ENCODE measurements at regions not wholly inside any gene's neighbourhood (a gene's known extent, or its start where the extent isn't known, plus 50 kb on each side); places are given as distances from the start of the nearest gene placed in this dataset.

DNA sequence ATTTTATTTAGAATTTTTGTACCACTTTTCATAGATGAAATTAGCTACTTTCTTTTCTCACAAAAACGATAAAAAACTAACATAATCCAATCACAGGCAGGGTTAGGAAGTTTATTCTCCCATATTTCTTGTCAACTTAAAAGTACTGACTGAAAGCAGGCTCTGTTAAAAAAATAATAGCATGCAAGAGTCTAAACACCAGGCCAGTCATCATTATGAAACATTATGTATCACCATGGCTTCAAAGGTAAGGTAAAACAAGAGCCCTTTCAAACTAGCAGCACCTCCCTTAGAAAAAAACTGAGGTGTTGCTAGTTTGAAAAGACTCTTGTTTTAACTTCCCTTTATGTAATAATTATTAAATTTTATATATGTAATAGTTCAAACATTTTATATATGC lies 848.0 kb downstream of the RNF144A start:
- no peak for DNase-seq (ENCODE audit: low spot score)

DNA sequence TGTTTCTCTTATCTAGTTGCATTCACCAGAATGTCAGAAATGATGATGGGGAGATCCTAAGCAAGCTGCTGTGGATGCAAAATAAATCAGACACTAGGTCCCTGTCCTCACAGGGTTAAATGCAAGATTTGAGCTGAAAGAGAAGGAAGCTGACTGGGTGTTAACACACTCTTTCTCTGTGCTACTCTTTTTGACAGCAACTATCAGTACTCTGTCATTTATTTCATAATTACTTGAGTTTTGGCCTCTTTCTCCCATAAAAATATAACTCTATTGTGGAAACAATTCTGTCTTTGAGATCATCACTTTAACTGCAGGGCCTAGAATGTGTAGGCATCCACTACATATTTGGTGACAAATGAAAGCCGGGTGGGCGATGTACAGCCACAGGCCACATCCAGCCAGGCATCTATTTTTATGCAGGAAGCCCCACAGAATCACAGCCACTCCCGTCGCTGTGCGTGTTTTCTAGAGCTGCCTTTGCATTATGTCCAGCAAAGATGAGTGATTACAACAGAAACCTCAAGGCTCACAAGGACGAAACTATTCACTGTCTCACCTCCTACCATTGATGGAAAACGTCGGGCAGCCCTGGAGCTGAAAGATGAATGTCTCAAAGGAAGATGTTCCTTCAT lies 849.0 kb downstream of the RNF144A start:
- no peak for DNase-seq (ENCODE audit: low spot score)

GRCh38 chr2:7766978-7767565 lies 849.9 kb downstream of the RNF144A start:
- no peak for DNase-seq (ENCODE audit: low spot score)

- no peak for DNase-seq (ENCODE audit: low spot score)
Observed at GRCh38 chr2:7767902-7768301, 850.7 kb downstream of the RNF144A start.

DNA sequence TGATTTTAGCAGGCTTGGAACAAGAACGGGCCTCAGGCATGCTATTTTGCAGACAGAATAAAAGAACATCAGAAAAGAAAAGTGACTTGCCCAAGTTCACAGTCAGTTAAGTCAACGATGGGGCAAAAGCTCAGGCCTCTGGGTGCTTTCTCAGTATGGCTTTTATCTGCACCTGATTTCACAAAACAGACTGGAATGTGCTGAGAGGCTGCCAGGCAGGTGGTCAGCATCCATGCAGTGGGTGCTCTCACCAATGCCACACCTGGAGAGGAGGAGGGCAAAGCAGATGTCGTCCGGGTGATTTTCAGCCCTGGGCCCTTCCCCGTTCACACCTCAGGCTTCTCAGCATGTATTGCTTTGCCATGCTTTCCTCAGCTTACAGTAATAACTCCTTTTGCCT lies 854.6 kb downstream of the RNF144A start:
- DNase-seq (ENCODE audit: low spot score): no peak

DNA sequence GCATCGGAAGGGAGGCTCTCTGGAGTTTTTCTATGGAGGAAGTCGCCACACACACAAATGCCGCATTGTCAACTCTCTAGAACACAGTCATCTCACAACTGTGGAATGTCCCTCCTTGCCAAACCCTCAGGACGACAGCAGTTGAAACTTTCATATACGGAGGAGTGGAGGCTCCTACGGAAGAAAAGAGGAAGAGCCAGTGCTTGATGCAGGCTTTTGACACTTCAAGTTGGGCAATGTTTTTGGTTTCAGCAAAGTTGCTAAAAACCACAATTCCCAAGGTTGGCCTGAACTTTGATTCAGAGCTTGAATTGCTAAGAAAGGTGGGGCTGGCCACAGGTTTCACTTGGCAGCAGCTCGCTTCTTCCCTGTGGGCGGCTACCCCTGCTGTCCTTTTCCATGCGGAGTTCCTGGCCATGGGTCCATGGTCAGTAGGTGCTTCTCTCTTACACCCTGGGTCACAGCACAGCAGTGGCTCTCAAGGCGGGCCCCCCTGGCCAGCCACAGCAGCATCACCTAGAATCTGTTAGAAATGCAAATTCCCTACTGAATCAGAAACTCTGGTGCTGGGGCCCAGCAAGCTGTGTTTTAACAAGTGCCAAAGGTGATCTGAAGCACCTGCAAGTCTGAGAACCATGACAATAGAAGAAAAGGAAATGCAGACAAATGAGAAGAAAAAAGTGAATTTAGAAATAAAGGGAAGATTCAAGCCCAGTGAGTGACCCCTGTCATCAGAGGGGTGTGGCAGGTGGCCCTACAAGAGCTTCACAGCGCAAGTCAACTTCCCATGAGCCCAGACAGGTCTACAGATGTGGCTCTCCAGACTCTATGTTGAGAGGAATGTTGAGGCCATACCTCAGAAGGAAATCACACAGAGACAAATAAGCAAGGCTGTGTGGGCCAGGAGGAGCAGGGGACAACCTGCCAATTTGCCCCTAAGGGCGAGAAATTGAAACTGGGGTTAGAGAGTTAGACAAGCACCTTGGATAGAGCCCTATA lies 856.4 kb downstream of the RNF144A start:
- DNase-seq (ENCODE audit: low spot score): peak; percentile 21

DNA sequence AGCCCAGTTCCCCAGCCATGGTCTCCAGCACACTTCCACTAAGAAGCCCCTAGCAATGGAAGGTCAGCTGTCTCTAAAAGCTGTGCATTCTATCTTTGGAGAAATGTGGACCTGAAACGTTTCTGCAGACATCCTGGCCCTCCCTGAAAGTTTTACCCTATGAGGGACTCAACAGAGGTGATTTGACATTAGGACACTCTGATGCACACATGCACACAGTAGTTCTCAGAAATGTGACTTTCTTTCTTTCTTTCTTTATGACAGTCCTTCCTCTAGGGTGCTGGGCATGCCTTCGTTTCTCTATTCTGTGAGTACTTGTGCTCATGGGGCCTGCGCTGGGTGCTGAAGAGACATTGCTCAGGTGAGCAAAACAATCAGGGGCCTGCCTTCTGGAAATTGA lies 857.3 kb downstream of the RNF144A start:
- no peak for DNase-seq (ENCODE audit: low spot score)

DNA sequence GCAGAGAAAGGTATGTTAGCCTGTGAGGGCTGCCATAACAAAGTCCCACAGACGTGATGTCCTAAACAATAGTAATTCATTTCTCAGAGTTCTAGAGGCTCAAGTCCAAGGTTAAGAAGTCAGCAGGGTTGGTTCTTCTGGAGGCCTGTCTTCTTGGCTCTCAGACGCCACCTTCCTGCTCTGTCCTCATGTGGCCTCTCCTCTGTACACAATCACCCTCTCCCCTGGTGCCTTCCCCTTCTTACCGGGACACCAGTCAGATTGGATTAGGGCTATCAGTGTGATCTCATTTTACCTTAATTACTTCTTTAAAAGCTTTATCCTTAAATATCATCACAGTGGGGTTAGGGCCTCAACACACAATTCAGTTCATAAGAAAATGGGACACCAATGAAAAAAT lies 860.5 kb downstream of the RNF144A start:
- DNase-seq (ENCODE audit: low spot score): no peak

DNA sequence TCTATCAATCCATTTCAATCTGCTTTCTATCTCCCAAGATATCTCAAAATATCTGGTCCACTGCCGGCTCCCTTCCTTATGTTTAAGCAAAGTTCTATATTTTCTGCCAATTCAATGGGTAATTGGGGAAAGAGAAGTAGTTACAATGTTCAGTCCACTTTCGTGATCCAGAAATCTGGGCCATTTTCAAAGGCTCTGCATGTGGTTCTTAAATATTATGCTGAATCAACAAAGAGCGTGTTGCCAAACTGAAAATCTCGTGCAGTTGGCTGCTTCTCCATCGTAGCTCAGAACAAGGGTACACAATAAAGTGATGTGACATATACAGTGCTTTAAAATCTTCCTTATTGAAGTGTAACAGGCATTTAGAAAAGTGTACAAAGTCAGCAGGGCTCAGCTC lies 863.1 kb downstream of the RNF144A start:
- no peak for DNase-seq (ENCODE audit: low spot score)

DNA sequence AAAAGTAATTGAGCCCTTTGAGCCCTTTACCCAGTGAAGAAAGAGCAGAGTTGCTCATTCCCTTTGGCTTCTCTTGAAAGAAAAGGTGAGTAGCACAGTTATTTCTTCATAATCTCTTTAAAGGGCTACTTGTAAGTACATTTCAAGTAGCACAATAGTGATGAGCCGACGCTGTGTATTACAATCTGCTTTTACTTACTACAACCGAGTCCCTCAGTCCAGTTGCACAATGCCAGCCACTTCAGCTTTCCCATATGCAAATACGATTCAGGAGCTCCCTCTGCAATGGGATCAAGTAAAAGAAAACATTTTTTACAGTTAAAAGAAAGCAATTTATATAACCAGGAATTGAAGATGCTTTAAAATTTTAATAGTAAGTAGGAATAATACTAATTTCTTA lies 868.5 kb downstream of the RNF144A start:
- DNase-seq (ENCODE audit: low spot score): no peak

DNA sequence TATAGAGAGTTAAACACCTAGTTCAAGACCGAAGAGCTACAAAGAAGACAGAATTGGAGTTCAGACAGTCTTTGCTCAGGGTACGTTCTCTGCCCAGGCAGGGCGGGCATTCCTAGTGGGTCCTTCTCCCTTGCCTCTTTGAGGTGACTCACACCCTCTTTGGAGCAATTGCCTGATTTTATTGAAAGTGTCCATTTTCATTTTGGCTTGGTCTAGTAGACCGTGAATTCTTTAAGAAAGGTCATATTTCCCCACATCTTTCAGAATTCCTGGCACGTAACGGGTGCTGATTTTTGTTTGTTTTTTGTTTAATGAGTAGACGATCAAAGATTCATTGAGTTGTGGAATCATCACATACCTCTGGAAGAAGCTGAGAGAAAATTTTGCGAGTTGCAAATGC lies 871.5 kb downstream of the RNF144A start:
- no peak for DNase-seq (ENCODE audit: low spot score)

- DNase-seq (ENCODE audit: low spot score): no peak
Observed at GRCh38 chr2:7792031-7792651, 874.9 kb downstream of the RNF144A start.

GRCh38 chr2:7795778-7796563 lies 878.8 kb downstream of the RNF144A start:
- no peak for DNase-seq (ENCODE audit: low spot score)

DNA sequence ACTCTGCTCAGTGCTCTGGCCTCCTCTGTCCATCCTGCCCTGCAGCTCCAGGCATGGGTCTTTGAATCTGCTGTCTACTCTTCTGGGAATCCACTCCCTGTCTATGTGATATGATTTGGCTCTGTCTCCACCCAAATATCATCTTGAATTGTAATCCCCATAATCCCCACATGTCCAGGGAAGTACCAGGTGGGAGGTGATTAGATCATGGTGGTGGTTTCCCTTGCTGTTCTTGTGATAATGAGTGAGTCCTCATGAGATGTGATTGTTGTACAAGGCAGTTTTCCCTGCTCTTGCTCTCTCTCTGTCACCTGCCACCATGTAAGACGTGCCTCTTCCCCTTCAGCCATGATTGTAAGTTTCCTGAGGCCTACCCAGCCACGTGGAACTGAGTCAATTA lies 881.8 kb upstream of the ID2 start:
- no peak for DNase-seq (ENCODE audit: low spot score)

GRCh38 chr2:7801212-7801611 lies 880.6 kb upstream of the ID2 start:
- DNase-seq (ENCODE audit: low spot score): no peak

- no peak for DNase-seq (ENCODE audit: low spot score)
Observed at GRCh38 chr2:7803515-7803914, 878.3 kb upstream of the ID2 start.

GRCh38 chr2:7809640-7810039 lies 872.2 kb upstream of the ID2 start:
- DNase-seq (ENCODE audit: low spot score): no peak

DNA sequence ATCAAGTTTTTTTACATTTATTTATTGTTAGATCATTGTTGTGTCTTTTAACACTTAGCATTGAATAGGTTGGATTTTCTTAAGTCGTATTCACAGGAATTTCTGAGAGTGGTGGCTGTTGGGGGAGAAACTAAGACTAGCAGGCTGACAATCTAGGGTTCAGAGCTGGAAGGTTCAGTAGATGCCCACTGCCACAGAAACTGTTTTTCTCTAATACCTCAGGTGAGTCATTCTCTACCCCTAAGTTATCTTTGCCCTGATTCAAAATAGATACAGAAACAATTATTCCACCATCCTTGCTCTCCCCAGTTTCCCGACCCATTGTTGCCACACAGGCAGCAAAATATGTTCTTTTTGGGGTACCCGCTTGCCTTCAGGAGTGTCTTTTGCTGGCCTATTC lies 870.8 kb upstream of the ID2 start:
- no peak for DNase-seq (ENCODE audit: low spot score)

GRCh38 chr2:7812231-7812995 lies 869.4 kb upstream of the ID2 start:
- DNase-seq (ENCODE audit: low spot score): no peak

- no peak for DNase-seq (ENCODE audit: low spot score)
Observed at GRCh38 chr2:7813541-7814292, 868.1 kb upstream of the ID2 start.
